Stimulated activated CD8-positive, alpha-beta memory T cell treated with anti-CD3 and anti-CD28 coated beads, Interleukin-2, amount 100 ng/mL, for 48 hours (primary cell): ENCODE measurements at regions not wholly inside any gene's neighbourhood (a gene's known extent, or its start where the extent isn't known, plus 50 kb on each side); places are given as distances from the start of the nearest gene placed in this dataset.
"Not testable (repeated sequence)": the region's sequence is repeated elsewhere in the genome, so short reads cannot be mapped to it uniquely, and the experiment has no call there.

Experiments used
- DNase-seq, 2 donors: peaks; one replicate each; pipeline ENCODE4 v3.0.0-alpha.2; 2020; ENCODE audit warnings: low read depth in 2 of 2

DNA sequence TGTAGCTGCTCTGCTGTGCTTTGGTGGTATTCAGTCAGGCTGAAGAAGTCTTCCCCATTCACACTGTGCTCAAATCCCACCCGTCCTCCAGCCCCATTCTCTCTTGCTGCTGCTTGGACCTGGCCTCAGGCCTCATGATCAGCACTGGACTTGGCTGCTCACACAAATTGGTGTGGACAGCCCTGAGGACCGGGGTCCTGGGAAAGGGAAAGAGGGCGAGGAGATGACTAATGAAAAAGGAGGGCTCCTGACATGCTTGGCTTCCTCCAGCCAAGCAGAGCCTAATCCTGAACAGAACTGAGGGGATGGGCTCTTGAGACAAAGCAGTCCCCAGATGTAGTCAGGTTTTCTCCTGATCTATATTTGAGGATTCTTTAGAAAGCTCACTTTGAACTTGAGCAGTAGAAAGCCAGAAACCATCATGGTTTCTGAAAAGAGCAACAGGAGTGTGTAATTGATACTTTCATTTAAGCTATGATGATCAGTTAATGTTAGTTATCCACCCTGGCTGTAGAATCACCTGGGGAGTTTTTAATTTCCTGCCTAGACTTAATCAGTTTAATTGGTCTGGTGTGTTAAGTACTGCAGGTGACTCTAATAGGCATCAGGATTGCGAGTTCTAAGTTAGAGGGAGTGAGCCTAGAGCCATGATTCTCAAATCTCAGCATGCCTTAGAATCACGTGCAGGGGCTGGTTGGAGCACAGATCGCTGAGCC is 79.4 kb upstream of the THBS1 start:
- DNase-seq = no peak

DNA sequence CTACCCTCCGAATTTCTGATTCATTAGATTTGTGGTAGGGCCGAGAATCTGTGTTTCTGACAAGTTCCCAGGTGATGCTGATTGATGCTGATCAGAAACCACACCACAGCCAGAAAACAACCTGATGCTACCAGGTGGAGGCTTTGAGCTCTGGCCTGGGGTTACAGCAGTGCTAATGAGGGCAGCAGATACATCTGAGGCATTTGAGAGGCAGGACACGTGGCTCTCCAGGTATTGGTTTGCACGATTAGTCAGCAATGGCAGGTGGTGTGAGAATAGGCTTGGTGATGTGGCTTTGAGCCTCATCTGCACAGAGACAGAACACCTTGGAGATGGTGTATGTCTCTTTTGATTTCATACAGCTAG is 78.8 kb upstream of the THBS1 start:
- no peak for DNase-seq

DNA sequence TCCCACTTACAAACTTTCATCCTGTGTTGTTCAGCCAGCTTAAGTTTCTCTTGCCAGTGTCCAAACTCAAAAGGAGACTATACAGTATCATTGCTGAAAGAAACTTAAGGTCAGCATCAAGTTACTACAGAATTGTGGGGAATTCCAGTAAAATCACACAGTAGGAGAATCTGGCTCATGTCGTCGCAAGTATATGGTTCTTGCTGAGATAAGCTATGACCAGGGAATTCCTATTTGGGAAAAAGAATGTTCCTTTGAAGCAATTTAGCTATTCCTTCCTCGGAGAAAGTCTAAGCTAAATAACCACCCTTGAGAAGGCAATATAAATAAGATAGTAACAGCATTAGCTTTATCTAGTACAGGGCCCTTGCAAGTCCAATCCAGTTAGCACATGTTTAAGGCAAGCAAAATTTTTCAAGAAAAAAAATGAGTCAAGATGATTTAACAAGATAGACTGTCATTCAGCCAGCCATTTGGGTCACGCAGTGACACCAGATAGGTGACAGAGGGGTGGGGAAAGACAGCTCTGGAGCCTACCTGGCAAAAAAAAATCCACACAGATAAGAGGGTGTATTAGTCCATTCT is 78.2 kb upstream of the THBS1 start:
- DNase-seq = no peak

DNA sequence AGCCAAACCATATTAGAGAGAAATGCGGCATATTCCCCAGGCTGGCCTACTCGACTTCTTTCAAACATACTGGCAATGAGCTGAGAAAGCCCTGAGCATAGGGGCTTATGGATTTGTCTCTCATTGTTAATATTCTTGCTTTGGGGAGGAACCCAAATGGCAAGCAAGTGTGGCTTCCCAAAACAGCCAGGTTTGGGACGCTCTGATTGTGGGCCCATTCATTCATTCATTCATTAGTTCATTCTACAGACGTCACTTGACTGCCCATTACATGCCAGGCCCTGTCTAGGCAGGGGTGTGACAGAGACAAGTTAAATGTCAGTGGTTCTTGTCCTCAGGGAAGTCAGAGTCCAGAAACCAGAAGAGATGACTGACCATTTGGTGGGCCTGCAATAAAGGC is 77.4 kb upstream of the THBS1 start:
- DNase-seq = no peak

DNA sequence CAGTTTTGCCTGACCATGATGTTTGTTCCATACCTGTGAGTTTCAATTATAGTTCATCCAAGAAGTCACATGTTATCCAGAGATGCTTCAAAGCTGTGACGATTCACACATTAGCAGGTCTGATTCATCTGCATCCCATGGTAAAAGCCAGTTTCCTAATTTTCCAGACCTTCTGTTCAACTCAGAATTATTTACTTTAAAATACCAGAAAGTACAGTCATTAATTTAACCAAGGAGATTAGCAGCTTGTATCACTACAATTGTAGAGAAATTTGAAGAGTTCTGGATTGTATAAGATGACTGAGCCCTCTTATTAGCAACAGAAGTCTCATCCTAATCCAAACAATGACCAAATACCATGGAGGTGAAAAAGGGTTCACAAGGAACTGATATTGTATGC is 76.1 kb upstream of the THBS1 start:
- no peak for DNase-seq

DNA sequence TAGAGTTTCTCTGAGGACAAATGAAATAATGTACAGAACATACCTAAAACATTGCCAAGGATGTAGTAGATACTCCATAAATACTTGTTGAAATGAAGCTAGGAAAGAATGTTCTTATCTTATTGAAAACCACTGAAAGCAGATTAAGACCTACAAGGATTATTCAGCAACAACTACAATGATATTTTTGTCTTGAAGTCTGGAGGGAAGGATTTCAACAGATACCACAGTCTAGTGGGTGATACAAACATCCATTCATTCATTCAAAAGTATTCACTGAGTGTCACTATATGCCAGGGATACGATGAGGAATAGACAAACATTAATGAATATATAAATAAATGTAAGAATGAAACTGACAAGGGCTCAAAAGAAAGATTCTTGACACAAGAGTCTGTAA is 74.7 kb upstream of the THBS1 start:
- DNase-seq = no peak

DNA sequence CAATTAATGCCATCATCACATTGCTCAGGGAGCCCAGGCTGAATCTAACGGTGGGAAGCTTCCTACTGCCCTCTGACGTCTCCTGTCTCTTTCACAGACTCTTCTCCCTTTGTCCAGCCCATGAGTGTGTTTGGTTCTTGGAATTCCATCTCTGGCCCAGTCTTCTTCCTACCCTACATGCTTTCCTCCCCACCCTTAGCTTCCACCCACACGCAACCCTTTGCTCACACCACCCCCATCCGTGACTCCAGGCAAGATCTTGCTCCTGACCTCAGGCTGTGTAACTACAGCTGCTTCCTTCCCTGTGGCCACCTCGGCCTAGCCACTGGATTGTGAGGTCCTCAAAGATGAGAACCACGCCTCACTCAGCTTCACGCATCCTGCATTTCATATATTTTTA is 72.3 kb upstream of the THBS1 start:
- DNase-seq = no peak

DNA sequence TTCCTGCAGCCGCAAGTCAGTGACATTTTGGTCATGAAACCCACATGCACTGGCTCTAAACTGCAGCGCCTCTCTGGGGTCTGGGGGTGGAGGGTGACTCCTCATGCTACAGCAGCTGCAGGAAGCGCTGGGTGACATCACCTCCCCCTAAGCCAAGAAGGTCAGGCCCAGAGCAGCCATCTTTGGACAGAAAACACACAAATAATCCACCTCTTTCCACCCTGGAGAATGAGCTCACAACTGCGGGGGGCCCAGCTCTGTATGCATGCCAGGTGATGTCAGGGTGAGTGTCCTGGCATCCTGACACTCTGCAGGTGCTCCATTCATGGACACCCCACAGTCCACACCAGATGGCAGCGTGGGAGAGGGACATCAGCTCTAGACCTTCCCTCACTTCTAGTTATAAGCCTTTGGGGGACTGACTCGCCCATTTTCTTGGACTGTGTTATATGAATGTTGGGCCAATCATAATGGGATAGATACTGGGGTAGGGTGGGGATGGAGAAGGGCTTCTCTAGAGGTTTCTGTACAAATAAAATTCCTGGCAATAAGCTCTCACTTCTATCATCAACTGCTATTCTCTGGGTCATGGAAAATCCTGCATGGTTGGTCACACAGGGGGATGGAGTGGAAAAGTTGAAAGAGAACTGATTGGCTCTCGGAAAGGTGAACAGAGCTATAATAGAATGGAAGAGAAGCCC is 70.7 kb upstream of the THBS1 start:
- DNase-seq = no peak

DNA sequence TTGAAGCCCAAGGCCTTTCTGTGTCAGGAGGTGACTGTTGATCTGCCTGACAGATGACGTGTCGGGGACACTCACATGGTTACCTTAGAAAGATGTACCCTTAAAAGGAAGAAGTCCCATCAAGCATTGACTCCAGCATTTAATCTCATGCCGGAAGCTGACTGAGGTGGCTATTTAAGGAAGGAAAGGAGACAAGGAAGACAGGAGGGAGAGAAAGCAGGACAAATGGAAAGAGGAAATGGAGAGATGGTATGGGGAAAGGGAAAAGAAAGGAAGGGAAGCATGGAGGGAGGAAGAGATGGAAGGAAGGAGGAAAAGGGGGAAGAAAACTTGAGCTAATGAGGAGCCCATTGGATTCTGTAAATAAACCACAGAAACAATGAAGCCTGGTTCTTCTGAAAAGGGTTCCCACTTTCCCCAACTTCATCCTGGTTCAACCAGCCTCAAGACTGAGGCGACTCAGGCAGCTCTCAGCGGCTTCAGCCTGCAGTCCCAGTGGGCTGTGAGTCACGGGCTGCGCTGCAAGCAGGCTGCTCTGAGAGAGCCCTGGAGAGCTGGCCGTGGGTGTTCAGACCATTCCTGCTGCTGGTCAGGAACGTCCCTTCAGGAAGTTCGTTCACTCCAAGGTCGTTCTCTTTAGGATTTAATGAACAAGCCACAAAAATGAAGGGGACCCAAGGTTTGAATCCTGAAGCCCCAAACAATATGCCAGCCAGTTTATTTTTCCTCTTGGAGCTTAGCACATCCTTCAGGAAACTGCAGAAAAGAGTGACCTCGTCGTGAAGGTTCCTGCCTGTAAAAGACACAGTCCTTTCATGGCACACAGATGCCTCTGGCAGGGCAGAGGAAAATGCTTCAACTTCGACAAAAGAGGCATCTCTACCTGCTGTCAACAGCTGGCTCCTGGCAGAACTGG is 69.6 kb upstream of the THBS1 start:
- no peak for DNase-seq

DNA sequence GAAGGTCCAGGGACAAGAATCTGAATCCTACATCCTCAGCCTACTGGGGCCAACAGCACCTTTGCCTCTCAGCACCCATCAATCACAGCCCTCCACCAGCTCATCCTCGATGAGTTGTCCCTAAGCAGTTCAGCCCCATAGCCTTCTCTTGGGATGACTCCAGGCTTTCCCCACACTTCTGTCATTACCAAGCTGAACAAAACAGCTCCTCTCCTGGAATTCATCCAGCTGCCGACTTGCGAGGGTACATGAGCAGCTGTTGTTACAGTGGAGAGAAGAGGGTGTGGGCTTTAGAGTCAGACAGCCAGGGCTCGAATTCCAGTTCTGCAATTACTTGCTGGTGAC is 69.0 kb upstream of the THBS1 start:
- DNase-seq = no peak

DNA sequence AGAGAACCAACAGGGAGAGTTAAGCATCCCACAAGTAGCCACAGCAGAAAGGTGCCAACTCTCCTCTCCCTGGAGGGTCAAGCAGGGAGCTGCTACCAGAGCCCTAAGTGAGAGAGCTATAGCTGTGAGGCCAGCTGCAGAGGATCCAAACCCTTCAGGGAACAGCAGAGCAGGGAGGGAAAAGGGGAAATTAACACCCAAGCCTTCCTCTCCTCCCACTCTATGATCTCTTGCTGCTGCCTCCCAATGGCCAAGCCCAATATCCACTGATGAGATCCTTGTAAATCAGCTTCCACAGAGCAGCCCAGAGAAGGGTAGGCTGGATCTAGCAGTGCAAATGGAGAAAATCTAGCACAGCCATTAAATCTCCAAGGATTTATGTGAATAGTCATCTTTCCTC is 68.2 kb upstream of the THBS1 start:
- DNase-seq = no peak

DNA sequence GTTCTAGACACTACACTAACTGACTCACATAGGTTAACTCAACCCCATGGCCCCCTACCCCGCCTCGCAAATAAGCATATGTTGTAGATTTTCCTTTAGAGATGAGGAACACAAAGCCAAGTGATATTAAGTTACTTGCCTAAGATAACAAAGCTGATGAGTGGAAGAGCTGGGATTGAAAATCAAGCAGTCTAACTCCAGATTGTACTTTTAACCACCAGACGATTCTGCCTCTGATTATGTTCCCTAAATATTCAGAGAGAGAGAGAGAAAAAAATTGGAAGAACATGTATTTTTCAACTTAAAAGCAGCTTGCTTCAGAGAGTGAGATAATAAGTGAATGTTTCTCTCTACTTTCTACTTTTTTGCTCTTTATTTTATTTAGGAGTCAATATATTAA is 66.9 kb upstream of the THBS1 start:
- DNase-seq = no peak

DNA sequence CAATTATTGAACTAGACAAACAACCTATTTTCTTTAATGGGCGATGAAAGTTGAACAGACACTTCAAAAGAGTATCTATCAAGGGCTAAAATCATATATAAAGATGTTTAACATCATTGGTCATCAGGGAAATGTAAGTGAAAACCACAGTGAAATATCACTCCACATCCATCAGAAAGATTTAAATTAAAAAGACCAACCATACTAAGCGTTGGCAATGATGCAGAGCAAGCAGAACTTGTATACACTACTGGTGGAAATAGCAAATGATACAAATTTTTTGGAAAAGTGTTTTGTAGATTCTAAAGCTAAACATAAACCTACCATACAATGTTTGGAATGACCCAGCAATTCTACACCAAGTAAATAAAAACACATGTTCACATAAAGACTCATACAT is 65.9 kb upstream of the THBS1 start:
- no peak for DNase-seq

DNA sequence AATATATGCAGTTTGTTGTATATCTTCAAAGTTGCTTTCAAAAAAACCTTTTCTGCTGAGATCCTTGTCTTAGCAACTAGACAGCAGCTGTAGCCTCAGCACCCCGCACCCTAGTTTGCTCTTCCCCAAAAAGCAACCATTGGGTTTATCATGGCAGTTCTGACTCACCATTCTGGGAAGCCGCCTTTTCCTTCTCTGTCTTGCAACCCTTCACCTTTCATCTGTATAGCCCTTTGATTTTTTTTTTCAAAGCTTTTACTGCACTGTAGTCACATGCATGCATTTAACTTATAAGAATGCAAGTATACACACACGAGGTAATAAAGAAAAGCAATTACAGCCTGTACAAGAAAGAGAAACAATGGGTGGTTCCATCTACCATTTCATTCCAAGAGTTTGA is 65.1 kb upstream of the THBS1 start:
- no peak for DNase-seq

DNA sequence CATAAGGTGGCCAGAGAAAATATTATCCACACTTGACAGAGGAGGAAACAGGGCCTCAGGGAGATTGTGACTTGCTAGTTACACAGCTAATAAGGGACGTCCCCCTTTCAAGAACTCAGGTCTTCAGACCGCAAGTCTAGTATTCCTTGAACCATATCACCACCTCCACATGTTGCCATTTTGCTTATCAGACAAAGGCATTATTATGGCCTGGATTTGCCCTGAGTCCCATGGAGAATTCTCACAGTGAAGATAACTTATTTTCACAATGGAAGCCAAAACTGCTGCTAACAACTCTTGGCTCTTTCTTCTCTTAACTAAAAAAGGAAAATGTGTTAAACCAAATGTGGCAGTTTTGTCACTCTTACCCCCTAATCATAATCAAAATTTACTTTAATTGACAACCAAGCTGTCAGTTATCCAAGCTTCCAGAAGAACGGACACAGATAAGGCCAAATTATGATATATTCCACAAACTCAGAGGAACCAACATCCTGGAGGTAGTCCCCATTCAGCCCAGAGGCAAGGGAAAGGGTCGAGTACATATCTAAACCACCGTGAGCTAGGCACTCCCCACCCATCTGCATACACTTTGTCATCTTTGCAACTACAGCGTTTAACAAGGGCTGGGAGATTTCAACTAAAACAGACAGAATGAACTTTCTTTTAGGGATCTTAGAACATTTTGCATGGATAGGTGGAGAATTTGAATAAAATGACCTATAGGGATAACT is 63.6 kb upstream of the THBS1 start:
- no peak for DNase-seq

DNA sequence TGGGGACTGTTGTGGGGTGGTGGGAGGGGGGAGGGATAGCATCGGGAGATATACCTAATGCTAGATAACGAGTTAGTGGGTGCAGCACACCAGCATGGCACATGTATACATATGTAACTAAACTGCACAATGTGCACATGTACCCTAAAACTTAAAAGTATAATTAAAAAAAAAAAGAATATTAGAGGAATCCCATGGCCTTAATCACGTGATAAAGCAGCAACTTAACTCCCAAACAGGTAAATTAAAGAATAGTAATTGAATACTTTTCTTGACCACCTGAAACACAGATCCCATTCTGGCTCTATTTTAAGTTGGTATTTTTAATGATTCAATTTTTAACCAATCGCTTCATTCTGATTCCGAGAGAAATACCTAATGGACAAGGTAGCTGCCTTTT is 56.9 kb upstream of the THBS1 start:
- not testable (repeated sequence) for DNase-seq

DNA sequence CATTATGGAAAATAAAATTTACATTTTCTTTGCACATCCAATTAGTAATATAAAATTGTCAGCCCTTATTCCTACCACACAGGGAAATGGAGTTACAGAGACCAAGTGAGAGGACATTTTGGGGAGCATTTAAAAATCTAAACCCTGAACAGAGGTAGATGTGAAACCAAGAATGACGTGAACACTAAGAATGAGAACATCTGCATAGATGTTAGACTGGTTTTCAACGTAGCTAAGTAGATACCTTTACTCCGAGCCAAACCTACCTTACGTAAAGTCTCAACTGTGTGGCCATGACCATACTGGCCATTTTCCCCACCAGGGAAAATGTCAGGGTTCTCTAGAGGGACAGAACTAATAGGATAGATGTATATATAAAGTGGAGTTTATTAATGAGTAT is 51.4 kb upstream of the THBS1 start:
- DNase-seq = no peak

DNA sequence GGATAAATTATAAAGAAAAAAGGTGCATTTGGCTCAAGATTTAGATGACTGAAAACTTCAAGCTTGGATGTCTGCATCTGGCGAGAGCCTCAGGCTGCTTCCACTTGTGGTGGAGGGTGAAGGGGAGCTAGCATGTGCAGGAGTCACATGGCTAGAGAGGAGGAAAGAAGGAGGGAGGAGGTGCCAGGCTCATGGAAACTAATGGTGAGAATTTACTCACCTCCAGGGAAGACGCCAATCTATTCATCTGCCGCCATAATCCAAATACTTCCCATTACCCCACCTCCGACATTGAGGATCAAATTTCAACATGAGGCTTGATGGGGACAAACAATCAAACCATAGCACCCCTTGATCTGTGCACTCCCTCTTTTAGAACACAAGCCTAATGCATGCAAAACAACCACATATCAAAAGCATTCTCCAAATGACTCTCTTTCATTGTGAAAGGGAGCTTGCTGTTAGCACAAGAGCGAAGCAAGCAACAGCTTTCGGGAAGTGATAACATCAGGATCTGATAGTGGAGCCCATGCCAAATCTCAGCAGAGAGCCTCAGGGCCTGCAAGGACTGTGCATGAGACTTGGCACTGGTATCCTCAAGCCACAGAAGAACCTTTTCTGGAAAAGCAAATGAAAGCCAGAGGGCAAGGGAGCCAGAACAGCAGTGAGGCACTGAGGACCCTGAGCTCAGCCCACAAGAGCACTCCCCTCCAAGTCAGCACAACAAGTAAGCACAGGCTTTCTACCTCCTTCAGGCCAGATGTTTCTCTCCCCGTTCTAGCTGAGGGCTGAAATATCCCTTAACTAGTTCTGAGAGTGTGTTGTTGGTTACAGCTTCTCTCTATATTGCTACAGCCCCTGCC is 50.2 kb upstream of the THBS1 start:
- DNase-seq = no peak
